SIG-M5 treated with dmso at 0.1 percent for 504 hours (cell line): ENCODE measurements at regions not wholly inside any gene's neighbourhood (a gene's known extent, or its start where the extent isn't known, plus 50 kb on each side); places are given as distances from the start of the nearest gene placed in this dataset.
"Not testable (repeated sequence)": the region's sequence is repeated elsewhere in the genome, so short reads cannot be mapped to it uniquely, and the experiment has no call there.

Experiments
- DNase-seq: peaks from one replicate; lab custom pipeline; 2025; ENCODE audit not compliant: unreplicated experiment; lab: John Stamatoyannopoulos, UW

DNA sequence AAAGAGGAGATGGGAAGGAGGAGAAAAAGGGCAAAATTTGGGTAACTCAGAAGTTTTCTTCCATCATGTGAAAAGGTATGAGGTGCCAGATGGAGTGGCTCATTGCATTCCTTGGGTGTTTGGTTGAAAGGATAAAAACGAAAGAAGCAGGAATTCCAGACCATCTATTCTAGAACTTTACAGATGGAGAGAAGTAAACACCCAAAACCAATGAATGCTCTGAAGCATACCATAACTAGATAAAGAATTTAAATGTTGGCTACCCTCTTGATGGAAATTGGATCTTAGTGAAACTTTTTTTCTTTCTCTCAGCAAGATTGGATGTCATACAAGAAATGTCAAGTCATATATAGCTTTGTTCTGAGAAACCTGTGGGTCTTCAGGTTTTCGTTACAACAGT lies 175.6 kb upstream of the FAR2 start:
- no peak for DNase-seq

DNA sequence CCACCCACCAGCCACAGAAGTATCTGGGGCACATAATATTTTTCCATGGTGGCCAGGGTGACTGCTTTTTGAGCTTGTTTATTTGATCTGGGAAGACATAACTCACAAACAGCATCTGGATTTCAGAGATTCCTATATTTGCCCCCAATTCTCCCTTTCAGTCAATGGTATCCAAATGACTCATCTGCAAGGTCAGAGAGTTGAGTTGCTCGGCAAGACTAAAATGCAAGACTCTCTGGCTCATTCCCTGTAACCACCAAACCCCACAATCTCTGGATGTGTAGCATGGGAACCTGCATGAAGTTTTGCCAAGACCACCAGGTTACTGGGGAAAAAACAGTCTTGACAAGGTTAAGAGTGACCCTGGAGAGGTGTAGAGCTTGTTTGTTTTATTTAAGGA lies 174.9 kb upstream of the FAR2 start:
- no peak for DNase-seq

DNA sequence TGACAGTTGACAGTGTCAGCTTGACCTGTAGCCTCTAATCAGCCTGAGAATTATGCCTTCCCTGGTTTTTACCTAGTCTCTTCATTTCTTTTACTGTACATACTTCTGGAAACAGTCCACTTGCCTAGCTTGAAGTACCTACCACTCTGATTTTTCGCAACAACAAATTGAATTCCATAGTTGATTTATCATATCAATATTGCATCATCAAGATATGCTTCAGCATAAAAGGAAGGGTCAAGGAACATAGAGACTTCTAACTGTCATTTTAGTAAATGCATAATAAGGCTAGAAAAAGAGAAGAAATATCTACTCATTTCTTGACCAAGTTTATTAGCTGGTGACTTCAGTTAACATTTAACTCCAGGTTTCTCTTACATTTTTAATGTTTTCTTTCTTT lies 174.2 kb upstream of the FAR2 start:
- no peak for DNase-seq

- DNase-seq: no peak
Observed at GRCh38 chr12:28975564-28976340, 173.3 kb upstream of the FAR2 start.

DNA sequence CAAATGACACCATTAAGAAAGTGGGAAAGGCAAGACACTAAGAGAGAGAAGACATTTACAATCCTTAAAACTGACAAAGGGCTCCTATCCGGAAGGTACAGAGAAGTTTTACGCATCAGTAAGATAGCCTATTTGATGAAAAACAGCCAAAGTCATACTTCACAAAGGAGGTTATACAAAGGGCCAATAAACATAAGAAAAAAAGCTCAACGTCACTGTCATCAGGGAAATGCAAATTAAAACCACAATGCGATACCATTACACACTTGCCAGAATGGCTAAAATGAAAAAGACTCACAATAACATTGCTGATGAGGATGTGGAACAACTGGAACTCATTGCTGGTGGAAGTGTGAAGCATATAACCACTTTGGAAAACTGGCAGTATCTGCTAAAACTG lies 168.6 kb upstream of the FAR2 start:
- DNase-seq: no peak

GRCh38 chr12:28987538-28988324 lies 161.3 kb upstream of the FAR2 start:
- DNase-seq: no peak

GRCh38 chr12:28988325-28988704 lies 160.8 kb upstream of the FAR2 start:
- no peak for DNase-seq

- DNase-seq: no peak
Observed at GRCh38 chr12:28991626-28992025, 157.5 kb upstream of the FAR2 start.

- DNase-seq: no peak
Observed at GRCh38 chr12:28993720-28994119, 155.4 kb upstream of the FAR2 start.

GRCh38 chr12:28994179-28994715 lies 154.8 kb upstream of the FAR2 start:
- no peak for DNase-seq

DNA sequence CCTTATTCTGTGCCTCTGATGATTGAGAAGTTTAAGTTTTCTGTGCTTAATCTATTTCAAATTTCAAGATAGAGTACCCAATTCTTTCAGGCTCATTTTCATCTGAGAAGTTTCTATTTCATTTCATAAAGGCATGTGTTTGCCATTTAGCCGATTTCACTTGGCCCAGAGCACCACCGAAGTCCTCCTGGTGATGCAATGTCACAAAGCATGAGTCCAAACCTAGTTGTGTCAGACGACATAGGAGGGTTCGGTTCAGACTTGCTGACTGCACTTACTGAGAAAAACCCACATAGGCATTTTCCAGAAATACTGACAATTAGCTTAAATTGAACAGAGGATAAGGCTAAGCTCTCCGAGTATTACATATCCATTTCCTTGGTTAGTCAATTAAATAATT lies 152.4 kb upstream of the FAR2 start:
- no peak for DNase-seq

DNA sequence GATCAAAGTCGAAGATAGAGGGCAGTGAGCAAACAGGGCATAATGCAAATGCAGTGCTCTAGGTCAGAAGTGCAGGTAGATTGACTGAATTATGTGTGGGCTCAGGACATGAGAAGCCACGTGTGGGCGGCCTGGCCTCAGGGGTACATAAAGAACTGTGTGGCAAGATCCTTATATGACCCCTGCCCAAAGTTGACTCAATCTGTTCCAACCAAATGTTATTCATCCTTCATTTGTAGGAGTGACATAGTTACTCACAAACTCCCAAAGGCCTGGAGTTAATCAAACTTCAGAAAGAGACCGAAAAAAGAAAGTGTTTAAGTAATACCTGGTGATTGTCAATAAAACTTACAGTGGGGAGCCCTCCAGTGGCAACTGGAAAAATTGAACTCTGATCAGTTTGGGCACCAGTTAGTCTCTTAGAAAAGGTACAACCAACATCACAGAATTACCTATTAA lies 150.4 kb upstream of the FAR2 start:
- peak; percentile 2 for DNase-seq

GRCh38 chr12:29004066-29004935 lies 144.8 kb upstream of the FAR2 start:
- no peak for DNase-seq

DNA sequence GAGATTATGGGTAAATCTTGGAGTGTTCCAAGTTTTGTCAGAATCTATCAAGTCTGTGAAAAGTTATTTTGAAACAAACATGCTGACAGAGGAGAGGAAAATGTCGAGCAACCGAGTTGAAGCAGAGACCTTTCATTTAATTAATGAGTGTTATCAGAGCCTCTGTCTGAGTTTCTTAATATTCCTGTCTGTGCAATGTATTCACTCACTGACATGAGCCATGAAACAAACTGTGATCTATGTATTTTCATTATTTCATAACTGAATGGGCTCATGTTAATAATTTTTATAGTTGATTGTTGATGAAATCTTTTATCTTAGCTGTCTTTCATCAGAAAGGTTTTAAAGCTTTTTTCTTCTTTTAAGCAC lies 144.2 kb upstream of the FAR2 start:
- no peak for DNase-seq

GRCh38 chr12:29008786-29009185 lies 140.3 kb upstream of the FAR2 start:
- no peak for DNase-seq

GRCh38 chr12:29012673-29013072 lies 136.4 kb upstream of the FAR2 start:
- no peak for DNase-seq

DNA sequence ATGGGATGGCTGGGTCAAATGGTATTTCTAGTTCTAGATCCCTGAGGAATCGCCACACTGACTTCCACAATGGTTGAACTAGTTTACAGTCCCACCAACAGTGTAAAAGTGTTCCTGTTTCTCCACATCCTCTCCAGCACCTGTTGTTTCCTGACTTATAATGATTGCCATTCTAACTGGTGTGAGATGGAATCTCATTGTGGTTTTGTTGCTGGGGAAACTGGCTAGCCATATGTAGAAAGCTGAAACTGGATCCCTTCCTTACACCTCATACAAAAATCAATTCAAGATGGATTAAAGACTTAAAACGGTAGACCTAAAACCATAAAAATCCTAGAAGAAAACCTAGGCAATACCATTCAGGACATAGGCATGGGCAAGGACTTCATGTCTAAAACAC lies 131.5 kb upstream of the FAR2 start:
- DNase-seq: not testable (repeated sequence)

DNA sequence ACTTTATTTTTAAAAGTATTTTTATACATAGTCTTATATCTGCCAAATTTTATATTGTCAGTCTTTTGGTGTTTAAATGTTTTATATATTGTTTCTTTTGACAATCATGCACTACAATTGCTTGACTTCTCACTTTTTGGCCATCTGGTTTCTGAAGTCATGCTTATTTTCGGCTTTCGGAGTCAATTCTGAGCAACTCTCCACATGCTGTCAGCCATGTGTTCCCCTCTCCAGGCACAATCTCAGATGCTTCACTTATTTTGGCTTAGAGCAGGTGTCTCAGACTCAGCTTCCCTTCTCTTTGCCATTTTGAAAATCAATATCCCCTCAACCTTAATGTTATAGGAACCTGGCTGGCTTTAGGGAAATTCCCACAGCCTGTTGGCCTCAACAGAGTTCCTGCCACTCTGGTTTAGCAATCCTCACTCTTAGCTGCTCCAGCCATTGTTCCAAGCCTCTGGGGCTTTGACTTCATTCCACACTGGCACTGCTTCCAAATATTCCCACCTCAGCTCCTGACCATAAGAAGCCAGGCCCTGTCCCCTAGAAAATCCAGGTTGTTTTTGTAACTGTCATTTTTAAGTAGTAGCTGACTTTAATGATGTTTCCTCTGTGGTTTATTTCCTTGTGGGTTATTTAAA lies 125.5 kb upstream of the FAR2 start:
- no peak for DNase-seq

DNA sequence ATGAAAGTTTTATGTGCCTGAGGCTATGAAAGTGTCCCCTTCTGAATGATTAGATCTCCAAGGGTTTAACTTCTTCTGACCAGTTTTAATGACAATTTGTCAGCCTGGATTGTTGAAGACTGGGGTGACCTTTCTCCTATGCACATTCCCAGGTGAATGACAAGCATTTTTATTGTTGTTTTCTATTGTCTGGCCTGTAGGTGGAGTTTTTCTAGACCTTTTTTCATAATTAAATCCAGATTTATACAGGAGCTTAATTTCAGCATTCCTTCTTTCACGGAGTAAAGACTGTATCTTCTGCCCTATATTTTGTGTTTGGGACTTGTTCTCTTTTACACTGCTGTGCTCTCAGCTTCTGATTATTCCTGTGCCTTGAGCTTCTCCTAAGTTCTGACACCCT lies 125.0 kb upstream of the FAR2 start:
- DNase-seq: no peak

- no peak for DNase-seq
Observed at GRCh38 chr12:29025937-29026336, 123.1 kb upstream of the FAR2 start.

GRCh38 chr12:29026419-29026818 lies 122.7 kb upstream of the FAR2 start:
- no peak for DNase-seq
